GM12891 (cell line): ENCODE measurements at regions not wholly inside any gene's neighbourhood (a gene's known extent, or its start where the extent isn't known, plus 50 kb on each side); places are given as distances from the start of the nearest gene placed in this dataset.

Experiments used
- PAX5 ChIP-seq: IDR thresholded peaks from 2 replicates; pipeline ENCODE4 v1.6.1; 2011; ENCODE audit warnings: low read length, moderate library complexity, mild to moderate bottlenecking; ENCODE audit not compliant: insufficient read depth, severe bottlenecking
- POLR2A ChIP-seq: IDR thresholded peaks from 2 replicates; pipeline ENCODE4 v1.6.1; 2011; ENCODE audit warnings: low read depth, low read length, control low read depth
- POLR2AphosphoS5 ChIP-seq: IDR thresholded peaks from 2 replicates; pipeline ENCODE4 v1.6.1; 2011; ENCODE audit warnings: low read depth, low read length, control low read depth
- TAF1 ChIP-seq: IDR thresholded peaks from 2 replicates; pipeline ENCODE4 v1.6.1; 2011; ENCODE audit warnings: low read depth, low read length, control low read depth

- TF ChIP-seq POLR2A (no peak), POLR2AphosphoS5 (no peak), TAF1 (no peak), PAX5 (no peak)
These were observed 107.3 kb upstream of the MDM1 start for GRCh38 chr12:68439368-68440045.
